DND-41 (cell line): ENCODE measurements at regions not wholly inside any gene's neighbourhood (a gene's known extent, or its start where the extent isn't known, plus 50 kb on each side); places are given as distances from the start of the nearest gene placed in this dataset.

Source experiments
- EZH2 ChIP-seq: IDR thresholded peaks from 3 replicates; pipeline ENCODE4 v1.6.1; 2012; ENCODE audit warnings: borderline replicate concordance, low read depth, mild to moderate bottlenecking, moderate library complexity, low read length, inconsistent platforms; ENCODE audit not compliant: severe bottlenecking
- TF ChIP-seq, protein P1 (sequence below): IDR thresholded peaks from 2 replicates; pipeline ENCODE4 v1.5.1; 2012; ENCODE audit warnings: borderline replicate concordance, low read length, moderate library complexity, mild to moderate bottlenecking; ENCODE audit not compliant: poor library complexity, severe bottlenecking; ENCODE audit errors: extremely low read depth

DNA sequence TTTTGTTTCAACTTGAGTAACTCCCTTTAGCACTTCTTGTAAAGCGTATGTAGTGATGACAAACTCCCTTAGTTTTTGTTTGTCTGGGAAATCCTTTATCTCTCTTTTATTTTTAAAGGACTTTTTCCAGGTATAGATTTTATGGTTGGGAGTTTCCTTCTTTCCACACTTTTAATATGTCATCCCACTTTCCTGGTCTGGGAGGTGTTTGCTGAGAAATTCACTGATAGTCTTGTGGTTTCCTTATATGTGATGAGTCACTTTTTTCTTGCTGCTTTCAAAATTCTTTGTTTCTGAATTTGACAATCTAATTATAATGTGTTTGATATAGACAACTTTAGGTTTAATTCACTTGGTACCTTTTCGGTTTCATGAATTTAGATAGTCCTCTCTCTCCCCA, 353.9 kb downstream of the GPAT3 start:
- TF ChIP-seq, protein P1, sequence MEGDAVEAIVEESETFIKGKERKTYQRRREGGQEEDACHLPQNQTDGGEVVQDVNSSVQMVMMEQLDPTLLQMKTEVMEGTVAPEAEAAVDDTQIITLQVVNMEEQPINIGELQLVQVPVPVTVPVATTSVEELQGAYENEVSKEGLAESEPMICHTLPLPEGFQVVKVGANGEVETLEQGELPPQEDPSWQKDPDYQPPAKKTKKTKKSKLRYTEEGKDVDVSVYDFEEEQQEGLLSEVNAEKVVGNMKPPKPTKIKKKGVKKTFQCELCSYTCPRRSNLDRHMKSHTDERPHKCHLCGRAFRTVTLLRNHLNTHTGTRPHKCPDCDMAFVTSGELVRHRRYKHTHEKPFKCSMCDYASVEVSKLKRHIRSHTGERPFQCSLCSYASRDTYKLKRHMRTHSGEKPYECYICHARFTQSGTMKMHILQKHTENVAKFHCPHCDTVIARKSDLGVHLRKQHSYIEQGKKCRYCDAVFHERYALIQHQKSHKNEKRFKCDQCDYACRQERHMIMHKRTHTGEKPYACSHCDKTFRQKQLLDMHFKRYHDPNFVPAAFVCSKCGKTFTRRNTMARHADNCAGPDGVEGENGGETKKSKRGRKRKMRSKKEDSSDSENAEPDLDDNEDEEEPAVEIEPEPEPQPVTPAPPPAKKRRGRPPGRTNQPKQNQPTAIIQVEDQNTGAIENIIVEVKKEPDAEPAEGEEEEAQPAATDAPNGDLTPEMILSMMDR, result no peak
- TF ChIP-seq EZH2, result no peak
